ENCODE measurements at regions not wholly inside any gene's neighbourhood (a gene's known extent, or its start where the extent isn't known, plus 50 kb on each side); places are given as distances from the start of the nearest gene placed in this dataset.

- no peak for DNase-seq
Measured at GRCh38 chr14:101221549-101222160, 318.1 kb upstream of the RTL1 start.

- no peak for DNase-seq
Measured at GRCh38 chr14:101222362-101223070, 319.0 kb upstream of the RTL1 start.

- no peak for DNase-seq
Measured at GRCh38 chr14:101223127-101223526, 319.6 kb upstream of the RTL1 start.

- DNase-seq, result no peak
Measured at GRCh38 chr14:101223561-101224162, 320.1 kb upstream of the RTL1 start.

GRCh38 chr14:101224356-101225156, 321.0 kb upstream of the RTL1 start:
- DNase-seq, result no peak

GRCh38 chr14:101225157-101226152, 321.9 kb upstream of the RTL1 start:
- DNase-seq, result no peak

- no peak for DNase-seq
Measured at GRCh38 chr14:101226265-101226602, 322.7 kb upstream of the RTL1 start.

GRCh38 chr14:101226603-101227425, 323.3 kb upstream of the RTL1 start:
- no peak for DNase-seq

- no peak for DNase-seq
Measured at GRCh38 chr14:101227611-101228594, 324.4 kb upstream of the RTL1 start.

GRCh38 chr14:101228949-101229541, 325.5 kb upstream of the RTL1 start:
- no peak for DNase-seq

- no peak for DNase-seq
Measured at GRCh38 chr14:101229666-101230065, 326.1 kb upstream of the RTL1 start.

- DNase-seq, result no peak
Measured at GRCh38 chr14:101230161-101230850, 326.8 kb upstream of the RTL1 start.

- no peak for DNase-seq
Measured at GRCh38 chr14:101230851-101231550, 327.5 kb upstream of the RTL1 start.

- DNase-seq, result no peak
Measured at GRCh38 chr14:101231828-101232227, 328.3 kb upstream of the RTL1 start.

GRCh38 chr14:101232340-101233020, 328.8 kb upstream of the DIO3 start:
- no peak for DNase-seq

GRCh38 chr14:101233021-101233366, 328.3 kb upstream of the DIO3 start:
- DNase-seq, result no peak

GRCh38 chr14:101233391-101233790, 327.9 kb upstream of the DIO3 start:
- no peak for DNase-seq

- DNase-seq, result no peak
Measured at GRCh38 chr14:101233808-101234207, 327.5 kb upstream of the DIO3 start.

Data from CD4-positive, alpha-beta T cell treated with Interleukin-17A for 1 hour (primary cell).